ENCODE measurements at regions not wholly inside any gene's neighbourhood (a gene's known extent, or its start where the extent isn't known, plus 50 kb on each side); places are given as distances from the start of the nearest gene placed in this dataset.

DNA sequence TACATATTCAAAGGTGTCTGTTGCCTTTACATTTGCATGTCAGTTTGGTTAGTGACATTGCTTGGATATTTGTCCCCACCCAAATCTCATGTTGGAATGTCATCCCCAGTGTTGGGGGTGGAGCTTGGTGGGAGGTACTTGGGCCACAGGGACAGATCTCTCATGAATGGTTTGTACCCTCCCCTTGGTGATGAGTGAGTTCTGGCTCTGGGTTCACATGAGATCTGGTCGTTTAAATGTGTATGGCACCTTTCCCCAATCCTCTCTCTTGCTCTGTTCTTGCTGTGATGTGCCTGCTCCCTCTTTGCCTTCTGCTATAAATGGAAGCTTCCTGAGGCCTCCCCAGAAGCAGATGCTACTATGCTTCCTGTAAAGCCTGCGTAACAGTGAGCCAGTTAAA, 207.9 kb upstream of the DIO3 start:
- TF ChIP-seq, protein P1, sequence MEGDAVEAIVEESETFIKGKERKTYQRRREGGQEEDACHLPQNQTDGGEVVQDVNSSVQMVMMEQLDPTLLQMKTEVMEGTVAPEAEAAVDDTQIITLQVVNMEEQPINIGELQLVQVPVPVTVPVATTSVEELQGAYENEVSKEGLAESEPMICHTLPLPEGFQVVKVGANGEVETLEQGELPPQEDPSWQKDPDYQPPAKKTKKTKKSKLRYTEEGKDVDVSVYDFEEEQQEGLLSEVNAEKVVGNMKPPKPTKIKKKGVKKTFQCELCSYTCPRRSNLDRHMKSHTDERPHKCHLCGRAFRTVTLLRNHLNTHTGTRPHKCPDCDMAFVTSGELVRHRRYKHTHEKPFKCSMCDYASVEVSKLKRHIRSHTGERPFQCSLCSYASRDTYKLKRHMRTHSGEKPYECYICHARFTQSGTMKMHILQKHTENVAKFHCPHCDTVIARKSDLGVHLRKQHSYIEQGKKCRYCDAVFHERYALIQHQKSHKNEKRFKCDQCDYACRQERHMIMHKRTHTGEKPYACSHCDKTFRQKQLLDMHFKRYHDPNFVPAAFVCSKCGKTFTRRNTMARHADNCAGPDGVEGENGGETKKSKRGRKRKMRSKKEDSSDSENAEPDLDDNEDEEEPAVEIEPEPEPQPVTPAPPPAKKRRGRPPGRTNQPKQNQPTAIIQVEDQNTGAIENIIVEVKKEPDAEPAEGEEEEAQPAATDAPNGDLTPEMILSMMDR (conservative IDR thresholded peaks at IDR 0.05; ENCODE audit: low read length): no peak
- no peak for TF ChIP-seq EZH2phosphoT487 (IDR thresholded peaks at IDR 0.05; ENCODE audit: borderline replicate concordance, low read depth, low read length)

Data from OCI-LY7 (cell line).